K562 (cell line): ENCODE measurements at regions not wholly inside any gene's neighbourhood (a gene's known extent, or its start where the extent isn't known, plus 50 kb on each side); places are given as distances from the start of the nearest gene placed in this dataset.

Experiments
- CHD4 ChIP-seq: fragments of 200-600 bp; sonication (generic); IDR thresholded peaks from 3 replicates; pipeline ENCODE4 v1.6.1; 2012; ENCODE audit warnings: low read depth, mild to moderate bottlenecking, mixed read lengths, low read length, inconsistent platforms; ENCODE audit not compliant: insufficient read depth, insufficient replicate concordance, poor library complexity, severe bottlenecking
- E2F1 ChIP-seq: sonication (generic); formaldehyde crosslinking; IDR thresholded peaks from 2 replicates; pipeline ENCODE4 v1.8.1; 2023; ENCODE audit warnings: mild to moderate bottlenecking, missing genetic modification reagents, moderate library complexity
- EHMT2 ChIP-seq: fragments of 450-650 bp; IDR thresholded peaks from 2 replicates; pipeline ENCODE4 v1.6.1; 2018; ENCODE audit warnings: antibody characterized with exemption
- KDM4B ChIP-seq, 2 experiments: fragments of 450-650 bp in 1 of 2; sonication (generic) in 1 of 2; IDR thresholded peaks; 2 replicates each; pipeline ENCODE4 v1.6.1; 2016 to 2017; ENCODE audit warnings: borderline replicate concordance in 2 of 2, antibody characterized with exemption in 1 of 2, low read depth in 1 of 2, mild to moderate bottlenecking in 1 of 2
- POLR2A ChIP-seq: fragments of 450-650 bp; conservative IDR thresholded peaks from 2 replicates; pipeline ENCODE4 v1.6.1; 2016
- RFX1 ChIP-seq: fragments of 450-650 bp; IDR thresholded peaks from 2 replicates; pipeline ENCODE4 v1.6.1; 2016; ENCODE audit warnings: mild to moderate bottlenecking, moderate library complexity
- ZNF274 ChIP-seq: IDR thresholded peaks from 2 replicates; pipeline ENCODE4 v1.6.1; 2011; ENCODE audit warnings: low read depth, mild to moderate bottlenecking, low read length, moderate library complexity, borderline replicate concordance
- TF ChIP-seq, protein P1 (sequence below): fragments of 450-650 bp; formaldehyde crosslinking; IDR thresholded peaks from 2 replicates; pipeline ENCODE4 v1.4.0; 2020; ENCODE audit warnings: mild to moderate bottlenecking
- TF ChIP-seq, protein P2 (sequence below), 3 experiments: IDR thresholded peaks in 2 of 3; conservative IDR thresholded peaks in 1 of 3; 2 replicates each; pipeline ENCODE4 v1.5.1; 2011 to 2012; ENCODE audit warnings: low read length in 3 of 3, mild to moderate bottlenecking in 3 of 3, control low read depth in 2 of 3, improper control_type of control experiment in 1 of 3, inconsistent platforms in 1 of 3, low read depth in 1 of 3, mixed read lengths in 1 of 3, moderate library complexity in 1 of 3; ENCODE audit not compliant: insufficient read depth in 2 of 3

DNA sequence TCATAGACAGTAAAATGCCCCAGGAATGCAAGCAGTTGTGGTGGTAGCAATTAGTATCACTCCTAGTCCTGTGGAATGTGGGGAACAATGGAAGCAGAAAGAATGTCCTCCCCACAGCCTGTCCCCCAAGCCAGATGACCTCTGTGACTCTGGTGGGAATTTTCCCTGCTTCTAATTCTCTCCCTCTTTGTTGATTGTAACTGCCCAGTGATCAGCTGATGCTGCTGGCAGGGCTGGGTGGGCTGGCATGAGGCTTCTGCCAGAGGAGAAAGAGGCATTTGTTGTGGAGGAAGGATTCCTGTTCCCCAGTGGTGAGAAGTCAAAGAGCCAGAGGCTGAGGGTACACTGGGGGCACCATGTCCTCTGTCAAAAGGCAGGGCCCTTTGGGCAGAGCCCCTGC lies 116.7 kb upstream of the NCAM1 start:
- TF ChIP-seq POLR2A: no peak
- TF ChIP-seq KDM4B (IDR thresholded peaks at IDR 0.05; ENCODE audit: borderline replicate concordance in 2 of 2, low read depth in 1 of 2): no peak
- no peak for TF ChIP-seq RFX1
- TF ChIP-seq EHMT2: no peak
- TF ChIP-seq CHD4: no peak
- no peak for TF ChIP-seq E2F1
- TF ChIP-seq, protein P1, sequence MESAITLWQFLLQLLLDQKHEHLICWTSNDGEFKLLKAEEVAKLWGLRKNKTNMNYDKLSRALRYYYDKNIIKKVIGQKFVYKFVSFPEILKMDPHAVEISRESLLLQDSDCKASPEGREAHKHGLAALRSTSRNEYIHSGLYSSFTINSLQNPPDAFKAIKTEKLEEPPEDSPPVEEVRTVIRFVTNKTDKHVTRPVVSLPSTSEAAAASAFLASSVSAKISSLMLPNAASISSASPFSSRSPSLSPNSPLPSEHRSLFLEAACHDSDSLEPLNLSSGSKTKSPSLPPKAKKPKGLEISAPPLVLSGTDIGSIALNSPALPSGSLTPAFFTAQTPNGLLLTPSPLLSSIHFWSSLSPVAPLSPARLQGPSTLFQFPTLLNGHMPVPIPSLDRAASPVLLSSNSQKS (CRISPR knock-in tag): no peak
- TF ChIP-seq, protein P2, sequence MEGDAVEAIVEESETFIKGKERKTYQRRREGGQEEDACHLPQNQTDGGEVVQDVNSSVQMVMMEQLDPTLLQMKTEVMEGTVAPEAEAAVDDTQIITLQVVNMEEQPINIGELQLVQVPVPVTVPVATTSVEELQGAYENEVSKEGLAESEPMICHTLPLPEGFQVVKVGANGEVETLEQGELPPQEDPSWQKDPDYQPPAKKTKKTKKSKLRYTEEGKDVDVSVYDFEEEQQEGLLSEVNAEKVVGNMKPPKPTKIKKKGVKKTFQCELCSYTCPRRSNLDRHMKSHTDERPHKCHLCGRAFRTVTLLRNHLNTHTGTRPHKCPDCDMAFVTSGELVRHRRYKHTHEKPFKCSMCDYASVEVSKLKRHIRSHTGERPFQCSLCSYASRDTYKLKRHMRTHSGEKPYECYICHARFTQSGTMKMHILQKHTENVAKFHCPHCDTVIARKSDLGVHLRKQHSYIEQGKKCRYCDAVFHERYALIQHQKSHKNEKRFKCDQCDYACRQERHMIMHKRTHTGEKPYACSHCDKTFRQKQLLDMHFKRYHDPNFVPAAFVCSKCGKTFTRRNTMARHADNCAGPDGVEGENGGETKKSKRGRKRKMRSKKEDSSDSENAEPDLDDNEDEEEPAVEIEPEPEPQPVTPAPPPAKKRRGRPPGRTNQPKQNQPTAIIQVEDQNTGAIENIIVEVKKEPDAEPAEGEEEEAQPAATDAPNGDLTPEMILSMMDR (IDR thresholded peaks at IDR 0.05 in 2 of 3, conservative IDR thresholded peaks at IDR 0.05 in 1 of 3; ENCODE audit: insufficient read depth in 2 of 3, low read depth in 1 of 3, low read length in 3 of 3): no peak
- no peak for TF ChIP-seq ZNF274
